ENCODE measurements at regions not wholly inside any gene's neighbourhood (a gene's known extent, or its start where the extent isn't known, plus 50 kb on each side); places are given as distances from the start of the nearest gene placed in this dataset.
A peak's percentile ranks its signal among the peaks of the same experiment; 100 is the strongest.

GRCh38 chr12:46458500-46459102 lies 86.0 kb upstream of the SLC38A2 start:
- Histone ChIP-seq H3K27ac (ENCODE audit: low read depth in 2 of 2, low read length in 2 of 2) (peak overlapping the region in 1 of 2 donors; percentile 10), H3K36me3 (ENCODE audit: control insufficient read depth in 2 of 3, insufficient read depth in 3 of 3, low read length in 3 of 3) (no peaks in the 10 kb centered on the region), H3K4me1 (ENCODE audit: control insufficient read depth in 2 of 3, insufficient read depth in 2 of 3, low read depth in 1 of 3, low read length in 3 of 3) (peaks cover 3 to 27% (median 15%) of the 10 kb centered on the region in 3 donors), H3K9me3 (ENCODE audit: control insufficient read depth in 2 of 3, insufficient read depth in 1 of 3, low read length in 3 of 3) (no peaks in the 10 kb centered on the region), H3K4me3 (ENCODE audit: low read length in 3 of 3) (no peak overlapping the region), H3K9ac (ENCODE audit: low read length in 3 of 3) (no peak overlapping the region), H3K27me3 (ENCODE audit: control insufficient read depth, insufficient read depth, low read length) (no peaks in the 10 kb centered on the region)
- DNase-seq = no peak
- no peak for TF ChIP-seq CTCF (IDR thresholded peaks at IDR 0.05; ENCODE audit: borderline replicate concordance, extremely low read depth, insufficient read depth)
- no peak for FAIRE-seq
- intact Hi-C loops (cut with DNase I) = no loop called here

GRCh38 chr12:46457958-46458357 lies 85.4 kb upstream of the SLC38A2 start:
- Histone ChIP-seq H3K27me3 (ENCODE audit: control insufficient read depth, insufficient read depth, low read length) (no peaks in the 10 kb centered on the region), H3K4me3 (ENCODE audit: low read length in 3 of 3) (no peak overlapping the region), H3K9me3 (ENCODE audit: control insufficient read depth in 2 of 3, insufficient read depth in 1 of 3, low read length in 3 of 3) (no peaks in the 10 kb centered on the region), H3K4me1 (ENCODE audit: control insufficient read depth in 2 of 3, insufficient read depth in 2 of 3, low read depth in 1 of 3, low read length in 3 of 3) (peaks cover 3 to 27% (median 15%) of the 10 kb centered on the region in 3 donors), H3K9ac (ENCODE audit: low read length in 3 of 3) (no peak overlapping the region), H3K27ac (ENCODE audit: low read depth in 2 of 2, low read length in 2 of 2) (no peak overlapping the region), H3K36me3 (ENCODE audit: control insufficient read depth in 2 of 3, insufficient read depth in 3 of 3, low read length in 3 of 3) (no peaks in the 10 kb centered on the region)
- FAIRE-seq (no peak), DNase-seq (no peak)
- intact Hi-C loops (cut with DNase I) = no loop called here
- no peak for TF ChIP-seq CTCF (IDR thresholded peaks at IDR 0.05; ENCODE audit: borderline replicate concordance, extremely low read depth, insufficient read depth)

GRCh38 chr12:46456356-46457334 lies 84.1 kb upstream of the SLC38A2 start:
- Histone ChIP-seq H3K27ac (ENCODE audit: low read depth in 2 of 2, low read length in 2 of 2) (no peak overlapping the region), H3K36me3 (ENCODE audit: control insufficient read depth in 2 of 3, insufficient read depth in 3 of 3, low read length in 3 of 3) (no peaks in the 10 kb centered on the region), H3K4me1 (ENCODE audit: control insufficient read depth in 2 of 3, insufficient read depth in 2 of 3, low read depth in 1 of 3, low read length in 3 of 3) (peaks cover 0 to 20% (median 15%) of the 10 kb centered on the region in 3 donors), H3K4me3 (ENCODE audit: low read length in 3 of 3) (no peak overlapping the region), H3K9me3 (ENCODE audit: control insufficient read depth in 2 of 3, insufficient read depth in 1 of 3, low read length in 3 of 3) (no peaks in the 10 kb centered on the region), H3K9ac (ENCODE audit: low read length in 3 of 3) (no peak overlapping the region), H3K27me3 (ENCODE audit: control insufficient read depth, insufficient read depth, low read length) (no peaks in the 10 kb centered on the region)
- intact Hi-C loops (cut with DNase I) = no loop called here
- no peak for TF ChIP-seq CTCF (IDR thresholded peaks at IDR 0.05; ENCODE audit: borderline replicate concordance, extremely low read depth, insufficient read depth)
- DNase-seq (no peak), FAIRE-seq (no peak)

Measured in kidney (tissue), 13 donors.